ENCODE measurements at regions not wholly inside any gene's neighbourhood (a gene's known extent, or its start where the extent isn't known, plus 50 kb on each side); places are given as distances from the start of the nearest gene placed in this dataset.

GRCh38 chr3:22942981-22943380 is 260.1 kb upstream of the UBE2E2 start:
- ATAC-seq (no peak), DNase-seq (no peak)
- H3K4me1 ChIP-seq (ENCODE audit: control insufficient read depth in 2 of 2, insufficient read depth in 2 of 2, low read length in 2 of 2) = no peaks in the 10 kb centered on the region
- Mint-ChIP-seq H3K27ac (no peak overlapping the region), H3K27me3 (no peaks in the 10 kb centered on the region), H3K4me3 (no peak overlapping the region), H3K36me3 (no peaks in the 10 kb centered on the region), H3K4me1 (no peaks in the 10 kb centered on the region), H3K9me3 (peaks cover 0 to 6% (median 0%) of the 10 kb centered on the region in 11 donors)
- H3K27me3 ChIP-seq (ENCODE audit: control insufficient read depth in 2 of 2, insufficient read depth in 2 of 2, low read length in 2 of 2) = no peaks in the 10 kb centered on the region
- ChIA-PET POLR2A (no interaction called here), CTCF (interaction anchor here (1.2 kb wide), 1 partner anchor 18 kb away, joined by 3 read pairs; no protein-coding TSS in a partner anchor)
- no peaks in the 10 kb centered on the region for H3K9me3 ChIP-seq (ENCODE audit: control insufficient read depth in 2 of 3, low read length in 3 of 3)
- no peak overlapping the region for H3K27ac ChIP-seq (ENCODE audit: low read depth, low read length)
- intact Hi-C loops (cut with micrococcal nuclease) = no loop called here
- H3K36me3 ChIP-seq (ENCODE audit: control insufficient read depth in 2 of 3, insufficient read depth in 3 of 3, low read length in 3 of 3) = no peaks in the 10 kb centered on the region
- H3K4me3 ChIP-seq (ENCODE audit: low read length) = no peak overlapping the region

- intact Hi-C loops (cut with micrococcal nuclease) = no loop called here
- Mint-ChIP-seq H3K9me3 (peaks cover 0 to 5% (median 0%) of the 10 kb centered on the region in 11 donors), H3K4me1 (no peaks in the 10 kb centered on the region)
Observed at GRCh38 chr3:22947851-22948250, 255.3 kb upstream of the UBE2E2 start.

GRCh38 chr3:22951910-22952309 is 251.2 kb upstream of the UBE2E2 start:
- Histone ChIP-seq H3K9me3 (ENCODE audit: control insufficient read depth in 2 of 3, low read length in 3 of 3) (no peaks in the 10 kb centered on the region), H3K4me1 (ENCODE audit: control insufficient read depth in 2 of 2, insufficient read depth in 2 of 2, low read length in 2 of 2) (no peaks in the 10 kb centered on the region), H3K27me3 (ENCODE audit: control insufficient read depth in 2 of 2, insufficient read depth in 2 of 2, low read length in 2 of 2) (no peaks in the 10 kb centered on the region), H3K27ac (ENCODE audit: low read depth, low read length) (no peak overlapping the region), H3K4me3 (ENCODE audit: low read length) (no peak overlapping the region), H3K36me3 (ENCODE audit: control insufficient read depth in 2 of 3, insufficient read depth in 3 of 3, low read length in 3 of 3) (no peaks in the 10 kb centered on the region)
- Mint-ChIP-seq H3K4me1 (no peaks in the 10 kb centered on the region), H3K27ac (no peak overlapping the region), H3K9me3 (peaks cover 0 to 9% (median 2%) of the 10 kb centered on the region in 11 donors), H3K4me3 (no peak overlapping the region), H3K36me3 (peaks cover 0 to 4% (median 0%) of the 10 kb centered on the region in 5 donors), H3K27me3 (peaks cover 0 to 4% (median 0%) of the 10 kb centered on the region in 5 donors)
- intact Hi-C loops (cut with micrococcal nuclease) = no loop called here
- no peak for ATAC-seq
- CTCF ChIA-PET = no interaction called here
- no peak for DNase-seq
- POLR2A ChIA-PET = no interaction called here

More at GRCh38 chr3:22947851-22948250, 255.3 kb upstream of the UBE2E2 start:
- no peak for DNase-seq
- Histone ChIP-seq H3K4me1 (ENCODE audit: control insufficient read depth in 2 of 2, insufficient read depth in 2 of 2, low read length in 2 of 2) (no peaks in the 10 kb centered on the region), H3K4me3 (ENCODE audit: low read length) (no peak overlapping the region), H3K9me3 (ENCODE audit: control insufficient read depth in 2 of 3, low read length in 3 of 3) (no peaks in the 10 kb centered on the region), H3K27me3 (ENCODE audit: control insufficient read depth in 2 of 2, insufficient read depth in 2 of 2, low read length in 2 of 2) (no peaks in the 10 kb centered on the region), H3K27ac (ENCODE audit: low read depth, low read length) (no peak overlapping the region), H3K36me3 (ENCODE audit: control insufficient read depth in 2 of 3, insufficient read depth in 3 of 3, low read length in 3 of 3) (no peaks in the 10 kb centered on the region)
- POLR2A ChIA-PET = no interaction called here
- H3K36me3 Mint-ChIP-seq = peaks cover 0 to under 1% (median 0%) of the 10 kb centered on the region in 5 donors
- H3K27ac Mint-ChIP-seq = no peak overlapping the region
- no peaks in the 10 kb centered on the region for H3K27me3 Mint-ChIP-seq
- ATAC-seq = no peak
- CTCF ChIA-PET = interaction anchor here (0.7 kb wide), 1 partner anchor 59 kb away, joined by 3 read pairs; no protein-coding TSS in a partner anchor
- no peak overlapping the region for H3K4me3 Mint-ChIP-seq

- H3K27ac Mint-ChIP-seq = no peak overlapping the region
- POLR2A ChIA-PET = no interaction called here
- Histone ChIP-seq H3K27ac (ENCODE audit: low read depth, low read length) (no peak overlapping the region), H3K27me3 (ENCODE audit: control insufficient read depth in 2 of 2, insufficient read depth in 2 of 2, low read length in 2 of 2) (no peaks in the 10 kb centered on the region), H3K36me3 (ENCODE audit: control insufficient read depth in 2 of 3, insufficient read depth in 3 of 3, low read length in 3 of 3) (no peaks in the 10 kb centered on the region), H3K4me1 (ENCODE audit: control insufficient read depth in 2 of 2, insufficient read depth in 2 of 2, low read length in 2 of 2) (no peaks in the 10 kb centered on the region), H3K4me3 (ENCODE audit: low read length) (no peak overlapping the region), H3K9me3 (ENCODE audit: control insufficient read depth in 2 of 3, low read length in 3 of 3) (no peaks in the 10 kb centered on the region)
- no peak overlapping the region for H3K4me3 Mint-ChIP-seq
- DNase-seq = no peak
- peaks cover 0 to 4% (median 0%) of the 10 kb centered on the region in 5 donors for H3K27me3 Mint-ChIP-seq
- intact Hi-C loops (cut with micrococcal nuclease) = no loop called here
- CTCF ChIA-PET = interaction anchor here (0.7 kb wide), 1 partner anchor 74 kb away, joined by 4 read pairs; no protein-coding TSS in a partner anchor
- no peak for ATAC-seq
- H3K4me1 Mint-ChIP-seq = no peaks in the 10 kb centered on the region
- H3K36me3 Mint-ChIP-seq = peaks cover 0 to 4% (median 0%) of the 10 kb centered on the region in 5 donors
- H3K9me3 Mint-ChIP-seq = peaks cover 0 to 9% (median 2%) of the 10 kb centered on the region in 11 donors
Observed at GRCh38 chr3:22952860-22953259, 250.3 kb upstream of the UBE2E2 start.

- Mint-ChIP-seq H3K27ac (no peak overlapping the region), H3K4me1 (no peaks in the 10 kb centered on the region), H3K9me3 (peaks cover 0 to 1% (median 0%) of the 10 kb centered on the region in 11 donors), H3K36me3 (no peaks in the 10 kb centered on the region), H3K27me3 (peaks cover 0 to 8% (median 0%) of the 10 kb centered on the region in 5 donors), H3K4me3 (no peak overlapping the region)
- ChIA-PET POLR2A (no interaction called here), CTCF (no interaction called here)
- no peak overlapping the region for H3K4me3 ChIP-seq (ENCODE audit: low read length)
- intact Hi-C loops (cut with micrococcal nuclease) = loop anchor here in 1 of 2 donors (2.0 kb wide), 1 partner anchor 395 kb away; no protein-coding TSS in a partner anchor
- no peaks in the 10 kb centered on the region for H3K27me3 ChIP-seq (ENCODE audit: control insufficient read depth in 2 of 2, insufficient read depth in 2 of 2, low read length in 2 of 2)
- no peak for DNase-seq
- no peaks in the 10 kb centered on the region for H3K4me1 ChIP-seq (ENCODE audit: control insufficient read depth in 2 of 2, insufficient read depth in 2 of 2, low read length in 2 of 2)
- H3K27ac ChIP-seq (ENCODE audit: low read depth, low read length) = no peak overlapping the region
- H3K9me3 ChIP-seq (ENCODE audit: control insufficient read depth in 2 of 3, low read length in 3 of 3) = no peaks in the 10 kb centered on the region
- no peak for ATAC-seq
- no peaks in the 10 kb centered on the region for H3K36me3 ChIP-seq (ENCODE audit: control insufficient read depth in 2 of 3, insufficient read depth in 3 of 3, low read length in 3 of 3)
Observed at GRCh38 chr3:22959593-22959992, 243.5 kb upstream of the UBE2E2 start.

GRCh38 chr3:22960105-22960984 is 242.8 kb upstream of the UBE2E2 start:
- no peaks in the 10 kb centered on the region for H3K36me3 ChIP-seq (ENCODE audit: control insufficient read depth in 2 of 3, insufficient read depth in 3 of 3, low read length in 3 of 3)
- Mint-ChIP-seq H3K36me3 (no peaks in the 10 kb centered on the region), H3K27ac (no peak overlapping the region), H3K4me1 (no peaks in the 10 kb centered on the region), H3K27me3 (peaks cover 0 to 8% (median 0%) of the 10 kb centered on the region in 5 donors), H3K4me3 (no peak overlapping the region), H3K9me3 (no peaks in the 10 kb centered on the region)
- CTCF ChIA-PET = interaction anchor here (0.6 to 1.2 kb wide), 3 partner anchors 17 to 539 kb away, joined by 3 to 7 read pairs (median 3); no protein-coding TSS in a partner anchor
- DNase-seq = no peak
- no peaks in the 10 kb centered on the region for H3K4me1 ChIP-seq (ENCODE audit: control insufficient read depth in 2 of 2, insufficient read depth in 2 of 2, low read length in 2 of 2)
- POLR2A ChIA-PET = no interaction called here
- H3K9me3 ChIP-seq (ENCODE audit: control insufficient read depth in 2 of 3, low read length in 3 of 3) = no peaks in the 10 kb centered on the region
- no peak for ATAC-seq
- H3K27ac ChIP-seq (ENCODE audit: low read depth, low read length) = no peak overlapping the region
- H3K4me3 ChIP-seq (ENCODE audit: low read length) = no peak overlapping the region
- intact Hi-C loops (cut with micrococcal nuclease) = no loop called here
- H3K27me3 ChIP-seq (ENCODE audit: control insufficient read depth in 2 of 2, insufficient read depth in 2 of 2, low read length in 2 of 2) = no peaks in the 10 kb centered on the region

Data from naive thymus-derived CD4-positive, alpha-beta T cell (primary cell).